ENCODE measurements at regions not wholly inside any gene's neighbourhood (a gene's known extent, or its start where the extent isn't known, plus 50 kb on each side); places are given as distances from the start of the nearest gene placed in this dataset.

DNA sequence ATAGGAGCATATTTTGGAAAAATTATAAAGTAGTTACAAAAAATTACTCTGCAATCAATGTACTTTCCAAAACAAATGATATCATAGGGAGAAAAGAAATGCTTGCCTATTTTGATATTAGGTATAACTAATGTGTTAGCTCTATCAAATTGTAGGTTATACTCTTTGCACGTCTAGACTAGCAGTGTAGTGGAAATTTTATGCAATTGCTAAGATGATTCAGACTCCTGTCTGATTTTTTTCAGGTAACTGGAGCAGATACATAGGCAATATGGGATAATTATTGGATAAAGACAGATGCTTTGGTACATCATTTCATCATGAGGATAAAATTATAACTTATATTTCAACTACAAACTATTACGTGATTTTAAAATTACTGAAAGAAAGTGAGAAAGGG lies 918.3 kb downstream of the EPHA4 start:
- Histone ChIP-seq H3K27ac (no peak overlapping the region), H3K27me3 (peaks cover 0 to 7% (median 0%) of the 10 kb centered on the region in 7 donors), H3K4me3 (no peak overlapping the region), H3K4me1 (no peaks in the 10 kb centered on the region), H3K36me3 (no peaks in the 10 kb centered on the region), H3K9me3 (no peaks in the 10 kb centered on the region)
- WGBS, 2 donors = 88 to 89% methylated on average over 2 of the region's 2 CpGs
- no peak for TF ChIP-seq CTCF (IDR thresholded peaks at IDR 0.05)
- intact Hi-C loops (cut with DNase I) = no loop called here
- no peak for DNase-seq
- ATAC-seq = no peak

GRCh38 chr2:220654322-220654721 lies 917.8 kb downstream of the EPHA4 start:
- no peaks in the 10 kb centered on the region for H3K4me1 ChIP-seq
- H3K27me3 ChIP-seq = peaks cover 0 to 7% (median 0%) of the 10 kb centered on the region in 7 donors
- H3K36me3 ChIP-seq = no peaks in the 10 kb centered on the region
- no peak overlapping the region for H3K4me3 ChIP-seq
- H3K9me3 ChIP-seq = no peaks in the 10 kb centered on the region
- TF ChIP-seq CTCF (IDR thresholded peaks at IDR 0.05) = no peak
- 89 to 91% methylated on average over 3 of the region's 3 CpGs for WGBS, 2 donors
- no peak overlapping the region for H3K27ac ChIP-seq
- ATAC-seq (no peak), DNase-seq (no peak)
- intact Hi-C loops (cut with DNase I) = no loop called here

GRCh38 chr2:220660277-220661145 lies 911.6 kb downstream of the EPHA4 start:
- 71 to 82% methylated on average over 4 of the region's 4 CpGs for WGBS, 2 donors
- Histone ChIP-seq H3K4me3 (no peak overlapping the region), H3K9me3 (no peaks in the 10 kb centered on the region), H3K27me3 (no peaks in the 10 kb centered on the region), H3K4me1 (no peaks in the 10 kb centered on the region), H3K36me3 (no peaks in the 10 kb centered on the region), H3K27ac (no peak overlapping the region)
- intact Hi-C loops (cut with DNase I) = no loop called here
- no peak for DNase-seq
- TF ChIP-seq CTCF (IDR thresholded peaks at IDR 0.05) = no peak
- no peak for ATAC-seq

- H3K27me3 ChIP-seq = no peaks in the 10 kb centered on the region
- no peaks in the 10 kb centered on the region for H3K9me3 ChIP-seq
- intact Hi-C loops (cut with DNase I) = no loop called here
- H3K4me1 ChIP-seq = no peaks in the 10 kb centered on the region
- no peaks in the 10 kb centered on the region for H3K36me3 ChIP-seq
- DNase-seq = no peak
- 75 to 85% methylated on average over 3 of the region's 3 CpGs for WGBS, 2 donors
- no peak for ATAC-seq
- no peak overlapping the region for H3K4me3 ChIP-seq
- TF ChIP-seq CTCF (IDR thresholded peaks at IDR 0.05) = no peak
- no peak overlapping the region for H3K27ac ChIP-seq
These were observed 909.7 kb downstream of the EPHA4 start for GRCh38 chr2:220662431-220662830.

All from heart right ventricle (tissue), 16 donors.